CD4-positive, alpha-beta T cell (primary cell): ENCODE measurements at regions not wholly inside any gene's neighbourhood (a gene's known extent, or its start where the extent isn't known, plus 50 kb on each side); places are given as distances from the start of the nearest gene placed in this dataset.

Source experiments
- ATAC-seq: fragments of 200-7000 bp; cut with Tn5 transposase; one replicate; pipeline ENCODE4 v1.10.0; 2022; ENCODE audit warnings: mild to moderate bottlenecking; ENCODE audit not compliant: poor library complexity
- CTCF ChIA-PET: fragments of 350-600 bp; sonication (Branson Sonifier 250); formaldehyde crosslinking; loops from one replicate; lab custom pipeline; 2021; ENCODE audit warnings: antibody characterized with exemption, inconsistent platforms; lab: Charles Lee
- POLR2A ChIA-PET: fragments of 350-600 bp; sonication (Branson Sonifier 250); formaldehyde crosslinking; loops from one replicate; lab custom pipeline; 2021; ENCODE audit warnings: antibody characterized with exemption, inconsistent platforms; lab: Charles Lee
- DNase-seq, 14 experiments: peaks; one replicate each; pipeline ENCODE4 v3.0.0-alpha.2; 2013 to 2020; ENCODE audit warnings: mixed read lengths in 2 of 14
- H3K27ac ChIP-seq, 2 donors: one replicate each; pipeline versions ENCODE4 v1.5.1 to v1.7.0; 2013; ENCODE audit warnings: low read length in 2 of 2, low read depth in 1 of 2, mild to moderate bottlenecking in 1 of 2
- H3K27me3 ChIP-seq, 2 experiments: 1 replicate in 1 of 2; 2 replicates in 1 of 2; pipeline versions ENCODE4 v1.6.1 to v1.7.0; 2013; ENCODE audit warnings: low read length in 2 of 2, control low read depth in 1 of 2, mild to moderate bottlenecking in 1 of 2, moderate library complexity in 1 of 2; ENCODE audit not compliant: insufficient read depth in 2 of 2, control insufficient read depth in 1 of 2
- H3K36me3 ChIP-seq: one replicate; pipeline ENCODE4 v1.6.1; 2013; ENCODE audit warnings: low read length, control low read depth; ENCODE audit not compliant: insufficient read depth
- H3K4me1 ChIP-seq: one replicate; pipeline ENCODE4 v1.6.1; 2013; ENCODE audit warnings: low read length, control low read depth; ENCODE audit not compliant: insufficient read depth
- H3K4me3 ChIP-seq: one replicate; pipeline ENCODE4 v1.5.1; 2013; ENCODE audit warnings: mild to moderate bottlenecking, low read length, moderate library complexity
- H3K9me3 ChIP-seq, 2 experiments: 1 replicate in 1 of 2; 2 replicates in 1 of 2; pipeline versions ENCODE4 v1.6.1 to v1.7.0; 2013; ENCODE audit warnings: low read length in 2 of 2, mild to moderate bottlenecking in 2 of 2, control low read depth in 1 of 2, moderate library complexity in 1 of 2; ENCODE audit not compliant: control insufficient read depth in 1 of 2, insufficient read depth in 1 of 2
- H3K27ac Mint-ChIP-seq: one replicate; pipeline ENCODE4 v1.8.0; 2020; ENCODE audit warnings: mixed read lengths
- H3K27me3 Mint-ChIP-seq: one replicate; pipeline ENCODE4 v1.8.0; 2021; ENCODE audit warnings: mixed read lengths
- H3K36me3 Mint-ChIP-seq: one replicate; pipeline ENCODE4 v1.8.0; 2021; ENCODE audit warnings: low read depth, mixed read lengths
- H3K4me1 Mint-ChIP-seq: one replicate; pipeline ENCODE4 v1.8.0; 2021; ENCODE audit warnings: low read depth, mixed read lengths
- H3K4me3 Mint-ChIP-seq: one replicate; pipeline ENCODE4 v1.8.0; 2020; ENCODE audit warnings: mild to moderate bottlenecking, mixed read lengths
- H3K9me3 Mint-ChIP-seq: one replicate; pipeline ENCODE4 v1.8.0; 2020; ENCODE audit warnings: mixed read lengths
- intact Hi-C, 2 experiments: fragments of 100-400 bp; cut with DNase I in 1 of 2; cut with micrococcal nuclease in 1 of 2; formaldehyde crosslinking; loops; one replicate each; pipeline versions ENCODE4 v1.15.1 to v1.9.0; 2023 to 2025; cut with DNase I, micrococcal nuclease
- TF ChIP-seq, protein P1 (sequence below): fragments of 200-600 bp; IDR thresholded peaks from one replicate; pipeline ENCODE4 v1.8.0; 2022; ENCODE audit warnings: antibody characterized with exemption, mild to moderate bottlenecking

DNA sequence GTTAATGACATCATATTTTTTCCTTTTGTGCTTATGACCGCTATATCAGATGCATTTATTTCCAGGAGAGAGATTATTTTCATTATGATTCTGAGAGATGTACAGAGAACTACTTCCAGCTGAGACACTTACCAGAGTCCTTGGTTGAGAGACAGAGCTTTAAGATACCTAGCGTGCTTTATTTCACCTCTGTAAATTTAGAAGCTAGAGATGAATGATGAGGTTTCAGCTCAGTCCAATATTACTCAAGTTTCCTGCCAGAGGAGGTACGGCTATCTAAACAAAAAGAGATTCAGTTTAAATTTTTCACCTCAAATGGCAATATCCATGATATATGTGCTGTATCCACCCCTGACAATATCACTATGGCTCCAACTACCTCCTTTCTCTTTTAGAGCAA lies 182.6 kb upstream of the FAM3C start:
- H3K27me3 Mint-ChIP-seq: peaks cover 46% of the 10 kb centered on the region
- DNase-seq: no peak
- CTCF ChIA-PET: no interaction called here

DNA sequence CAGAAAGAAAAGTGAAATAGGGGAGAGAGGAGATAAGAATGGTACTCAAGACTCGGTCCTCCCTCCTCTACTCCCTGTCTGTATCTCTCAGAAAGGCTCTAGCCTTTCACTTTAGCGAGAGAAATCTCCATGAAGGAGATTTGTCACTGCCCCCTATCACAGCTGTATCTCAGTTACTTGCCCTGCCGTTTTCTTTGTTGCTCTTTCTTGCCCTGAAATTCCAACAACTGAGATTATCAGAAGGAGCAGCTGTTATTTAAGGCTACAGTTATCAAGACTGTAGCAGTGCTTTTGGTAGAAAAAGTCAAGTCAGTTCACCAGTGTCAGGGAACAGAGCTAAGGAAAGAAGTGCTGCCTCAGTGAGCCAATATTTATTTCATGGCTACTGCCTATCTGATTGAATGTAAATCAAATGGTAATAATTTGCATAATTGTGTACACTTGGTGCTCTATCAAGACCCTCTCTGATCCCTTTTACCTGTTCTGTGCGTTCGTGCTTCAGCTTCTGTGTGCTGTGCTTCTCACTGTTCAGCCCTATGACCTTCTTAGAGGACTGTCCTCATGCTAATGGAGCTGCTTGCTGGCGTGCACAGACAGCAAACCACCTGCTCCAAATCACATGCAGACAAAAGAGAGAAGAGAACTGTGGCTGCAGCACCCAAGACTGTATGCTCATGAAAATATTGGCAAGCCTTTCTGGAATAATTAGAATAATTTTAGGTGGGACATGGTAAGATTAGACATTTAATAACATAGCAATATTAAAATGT lies 180.2 kb upstream of the FAM3C start:
- DNase-seq (no peak), ATAC-seq (no peak)
- no peaks in the 10 kb centered on the region for H3K4me1 ChIP-seq
- no peaks in the 10 kb centered on the region for H3K9me3 ChIP-seq
- no peaks in the 10 kb centered on the region for H3K36me3 ChIP-seq
- intact Hi-C loops: no loop called here
- H3K4me1 Mint-ChIP-seq: no peaks in the 10 kb centered on the region
- H3K36me3 Mint-ChIP-seq: no peaks in the 10 kb centered on the region
- ChIA-PET CTCF (no interaction called here), POLR2A (no interaction called here)
- H3K27me3 ChIP-seq: peaks cover 6 to 20% of the 10 kb centered on the region in 2 experiments
- no peak overlapping the region for H3K4me3 Mint-ChIP-seq
- no peak overlapping the region for H3K4me3 ChIP-seq
- no peak overlapping the region for H3K27ac Mint-ChIP-seq
- no peak overlapping the region for H3K27ac ChIP-seq
- no peaks in the 10 kb centered on the region for H3K9me3 Mint-ChIP-seq
- H3K27me3 Mint-ChIP-seq: peaks cover 30% of the 10 kb centered on the region
- TF ChIP-seq, protein P1, sequence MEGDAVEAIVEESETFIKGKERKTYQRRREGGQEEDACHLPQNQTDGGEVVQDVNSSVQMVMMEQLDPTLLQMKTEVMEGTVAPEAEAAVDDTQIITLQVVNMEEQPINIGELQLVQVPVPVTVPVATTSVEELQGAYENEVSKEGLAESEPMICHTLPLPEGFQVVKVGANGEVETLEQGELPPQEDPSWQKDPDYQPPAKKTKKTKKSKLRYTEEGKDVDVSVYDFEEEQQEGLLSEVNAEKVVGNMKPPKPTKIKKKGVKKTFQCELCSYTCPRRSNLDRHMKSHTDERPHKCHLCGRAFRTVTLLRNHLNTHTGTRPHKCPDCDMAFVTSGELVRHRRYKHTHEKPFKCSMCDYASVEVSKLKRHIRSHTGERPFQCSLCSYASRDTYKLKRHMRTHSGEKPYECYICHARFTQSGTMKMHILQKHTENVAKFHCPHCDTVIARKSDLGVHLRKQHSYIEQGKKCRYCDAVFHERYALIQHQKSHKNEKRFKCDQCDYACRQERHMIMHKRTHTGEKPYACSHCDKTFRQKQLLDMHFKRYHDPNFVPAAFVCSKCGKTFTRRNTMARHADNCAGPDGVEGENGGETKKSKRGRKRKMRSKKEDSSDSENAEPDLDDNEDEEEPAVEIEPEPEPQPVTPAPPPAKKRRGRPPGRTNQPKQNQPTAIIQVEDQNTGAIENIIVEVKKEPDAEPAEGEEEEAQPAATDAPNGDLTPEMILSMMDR: no peak

More for the DNA sequence above, 182.6 kb upstream of the FAM3C start:
- POLR2A ChIA-PET: no interaction called here
- intact Hi-C loops: no loop called here
- H3K4me1 ChIP-seq: no peaks in the 10 kb centered on the region
- no peaks in the 10 kb centered on the region for H3K36me3 ChIP-seq
- H3K9me3 Mint-ChIP-seq: no peaks in the 10 kb centered on the region
- H3K4me1 Mint-ChIP-seq: no peaks in the 10 kb centered on the region
- no peak overlapping the region for H3K4me3 Mint-ChIP-seq
- no peak overlapping the region for H3K27ac ChIP-seq
- H3K4me3 ChIP-seq: no peak overlapping the region
- no peak for ATAC-seq
- peaks cover 8 to 17% of the 10 kb centered on the region in 2 experiments for H3K27me3 ChIP-seq
- TF ChIP-seq, protein P1: no peak
- H3K27ac Mint-ChIP-seq: no peak overlapping the region
- no peaks in the 10 kb centered on the region for H3K36me3 Mint-ChIP-seq
- no peaks in the 10 kb centered on the region for H3K9me3 ChIP-seq

DNA sequence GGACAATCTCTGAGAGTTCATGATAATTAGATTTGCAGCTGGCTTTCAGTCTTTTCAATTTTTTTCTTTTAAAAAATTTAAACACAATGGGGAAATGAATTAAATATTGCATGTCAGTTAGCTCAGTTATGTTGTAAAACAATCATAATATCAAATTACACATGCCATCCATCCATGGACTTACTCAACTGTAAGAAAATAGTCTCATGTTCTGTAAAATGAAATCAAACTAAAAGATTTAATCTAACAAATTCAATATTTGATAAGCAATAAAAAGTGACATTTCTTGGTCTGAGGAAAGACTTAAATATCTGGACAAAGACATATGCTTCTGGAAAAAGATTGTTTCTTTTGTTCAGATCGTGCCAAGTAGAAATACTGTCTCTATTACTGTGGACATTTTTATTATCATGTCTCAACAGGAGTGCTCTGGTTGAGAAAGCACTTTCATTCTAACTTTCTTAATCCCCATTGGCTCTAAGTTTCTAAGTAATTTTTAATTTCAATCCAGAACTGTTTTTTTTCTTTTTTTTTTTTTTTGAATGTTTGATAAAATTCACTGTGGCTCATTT lies 179.2 kb upstream of the FAM3C start:
- ChIA-PET POLR2A (no interaction called here), CTCF (no interaction called here)
- Histone ChIP-seq H3K27me3 (peaks cover 6 to 20% of the 10 kb centered on the region in 2 experiments), H3K4me1 (no peaks in the 10 kb centered on the region), H3K36me3 (no peaks in the 10 kb centered on the region), H3K4me3 (no peak overlapping the region), H3K9me3 (no peaks in the 10 kb centered on the region), H3K27ac (no peak overlapping the region)
- Mint-ChIP-seq H3K27ac (no peak overlapping the region), H3K4me3 (no peak overlapping the region), H3K9me3 (no peaks in the 10 kb centered on the region), H3K27me3 (peaks cover 28% of the 10 kb centered on the region), H3K36me3 (no peaks in the 10 kb centered on the region), H3K4me1 (no peaks in the 10 kb centered on the region)
- DNase-seq (no peak), ATAC-seq (no peak)
- TF ChIP-seq, protein P1: no peak
- intact Hi-C loops: no loop called here
